ENCODE measurements at regions not wholly inside any gene's neighbourhood (a gene's known extent, or its start where the extent isn't known, plus 50 kb on each side); places are given as distances from the start of the nearest gene placed in this dataset.

DNA sequence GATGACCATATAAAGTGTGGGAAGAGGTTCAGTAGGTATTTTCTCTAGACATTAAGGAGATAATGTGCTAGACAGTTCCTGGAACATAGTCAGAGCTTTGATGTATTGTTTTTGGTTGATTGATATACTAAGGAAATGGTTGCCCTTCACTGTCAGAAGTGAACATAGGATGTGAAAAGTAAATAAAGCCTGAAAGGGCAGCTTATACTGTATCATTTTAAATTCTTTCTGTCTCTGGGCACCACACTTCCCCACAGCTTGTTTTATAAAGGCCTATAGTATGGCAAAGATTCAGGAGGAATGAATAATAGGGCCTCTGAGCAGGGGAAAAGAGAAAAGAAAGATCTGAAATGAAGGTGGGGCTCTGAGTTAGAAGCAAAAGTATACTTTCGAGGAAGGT is 72.7 kb upstream of the ITPRID2 start:
- TF ChIP-seq TAF1 (IDR thresholded peaks at IDR 0.05; ENCODE audit: low read depth, low read length) (no peak), POLR2A (IDR thresholded peaks at IDR 0.05; ENCODE audit: low read depth, low read length) (no peak), POU2F2 (IDR thresholded peaks at IDR 0.05; ENCODE audit: low read depth, low read length) (no peak), PAX5 (IDR thresholded peaks at IDR 0.05; ENCODE audit: insufficient read depth, low read length, severe bottlenecking) (no peak), SPI1 (IDR thresholded peaks at IDR 0.05; ENCODE audit: low read depth, low read length) (no peak), POLR2AphosphoS5 (IDR thresholded peaks at IDR 0.05; ENCODE audit: low read depth, low read length) (no peak)
- FAIRE-seq: no peak
- DNase-seq (ENCODE audit: insufficient read length, low spot score): no peak

DNA sequence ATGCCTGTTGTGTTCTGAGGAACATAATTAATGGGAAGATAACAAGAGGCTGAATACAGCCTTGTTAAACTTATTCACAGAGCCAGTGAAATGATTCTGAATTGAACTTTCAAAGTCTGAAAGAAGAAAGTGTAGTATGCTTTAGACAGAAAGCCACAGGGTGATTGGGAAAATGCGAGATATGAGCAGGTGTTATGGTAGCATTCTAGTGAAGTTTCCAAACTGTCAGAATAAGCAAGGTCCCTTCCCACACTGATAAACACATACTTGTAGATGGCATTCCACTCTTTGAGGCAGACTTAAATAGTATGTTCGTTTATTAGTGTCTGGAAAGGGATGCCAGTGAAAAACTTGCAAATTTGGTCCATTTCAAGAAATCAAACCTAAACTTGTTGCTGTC is 70.5 kb upstream of the ITPRID2 start:
- FAIRE-seq (no peak), DNase-seq (ENCODE audit: insufficient read length, low spot score) (no peak)
- TF ChIP-seq PAX5 (IDR thresholded peaks at IDR 0.05; ENCODE audit: insufficient read depth, low read length, severe bottlenecking): no peak
- no peak for TF ChIP-seq POLR2AphosphoS5 (IDR thresholded peaks at IDR 0.05; ENCODE audit: low read depth, low read length)
- no peak for TF ChIP-seq TAF1 (IDR thresholded peaks at IDR 0.05; ENCODE audit: low read depth, low read length)
- no peak for TF ChIP-seq POLR2A (IDR thresholded peaks at IDR 0.05; ENCODE audit: low read depth, low read length)
- TF ChIP-seq POU2F2 (IDR thresholded peaks at IDR 0.05; ENCODE audit: low read depth, low read length): no peak
- TF ChIP-seq SPI1 (IDR thresholded peaks at IDR 0.05; ENCODE audit: low read depth, low read length): no peak

- DNase-seq (ENCODE audit: insufficient read length, low spot score) (no peak), FAIRE-seq (no peak)
- TF ChIP-seq POLR2A (IDR thresholded peaks at IDR 0.05; ENCODE audit: low read depth, low read length) (no peak), PAX5 (IDR thresholded peaks at IDR 0.05; ENCODE audit: insufficient read depth, low read length, severe bottlenecking) (no peak), POLR2AphosphoS5 (IDR thresholded peaks at IDR 0.05; ENCODE audit: low read depth, low read length) (no peak), SPI1 (IDR thresholded peaks at IDR 0.05; ENCODE audit: low read depth, low read length) (no peak), POU2F2 (IDR thresholded peaks at IDR 0.05; ENCODE audit: low read depth, low read length) (no peak), TAF1 (IDR thresholded peaks at IDR 0.05; ENCODE audit: low read depth, low read length) (no peak)
These were observed 69.4 kb upstream of the ITPRID2 start for GRCh38 chr2:181822097-181822496.

- TF ChIP-seq POLR2A (IDR thresholded peaks at IDR 0.05; ENCODE audit: low read depth, low read length): no peak
- no peak for TF ChIP-seq POU2F2 (IDR thresholded peaks at IDR 0.05; ENCODE audit: low read depth, low read length)
- no peak for TF ChIP-seq POLR2AphosphoS5 (IDR thresholded peaks at IDR 0.05; ENCODE audit: low read depth, low read length)
- TF ChIP-seq TAF1 (IDR thresholded peaks at IDR 0.05; ENCODE audit: low read depth, low read length): no peak
- FAIRE-seq: no peak
- DNase-seq (ENCODE audit: insufficient read length, low spot score): no peak
These were observed 68.1 kb upstream of the ITPRID2 start for GRCh38 chr2:181823405-181823804.

- FAIRE-seq (no peak), DNase-seq (ENCODE audit: insufficient read length, low spot score) (no peak)
- TF ChIP-seq TAF1 (IDR thresholded peaks at IDR 0.05; ENCODE audit: low read depth, low read length) (no peak), SPI1 (IDR thresholded peaks at IDR 0.05; ENCODE audit: low read depth, low read length) (no peak), POLR2A (IDR thresholded peaks at IDR 0.05; ENCODE audit: low read depth, low read length) (no peak), POLR2AphosphoS5 (IDR thresholded peaks at IDR 0.05; ENCODE audit: low read depth, low read length) (no peak), POU2F2 (IDR thresholded peaks at IDR 0.05; ENCODE audit: low read depth, low read length) (no peak), PAX5 (IDR thresholded peaks at IDR 0.05; ENCODE audit: insufficient read depth, low read length, severe bottlenecking) (no peak)
These were observed 63.3 kb upstream of the ITPRID2 start for GRCh38 chr2:181828122-181828705.

DNA sequence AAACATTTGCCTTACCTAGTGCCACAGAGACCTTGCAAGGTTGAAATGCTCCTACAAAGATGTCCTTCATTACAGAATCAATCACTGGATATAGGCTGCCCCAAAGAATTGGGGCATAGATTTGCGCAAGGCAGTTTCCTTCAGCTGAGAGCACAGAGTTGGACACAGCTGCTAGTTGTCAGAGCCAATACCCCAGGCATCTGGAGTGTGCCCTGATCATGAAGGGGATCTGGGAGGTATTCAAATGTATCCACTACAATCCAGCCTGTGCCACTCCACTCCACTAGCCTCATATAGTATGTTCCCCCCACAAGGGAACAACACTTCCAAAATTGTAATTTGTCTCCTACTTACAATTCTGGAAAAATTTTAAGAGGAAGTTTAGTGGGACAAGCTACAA is 62.3 kb upstream of the ITPRID2 start:
- DNase-seq (ENCODE audit: insufficient read length, low spot score): no peak
- no peak for FAIRE-seq
- no peak for TF ChIP-seq PAX5 (IDR thresholded peaks at IDR 0.05; ENCODE audit: insufficient read depth, low read length, severe bottlenecking)
- TF ChIP-seq POLR2AphosphoS5 (IDR thresholded peaks at IDR 0.05; ENCODE audit: low read depth, low read length): no peak
- TF ChIP-seq TAF1 (IDR thresholded peaks at IDR 0.05; ENCODE audit: low read depth, low read length): no peak
- TF ChIP-seq POLR2A (IDR thresholded peaks at IDR 0.05; ENCODE audit: low read depth, low read length): no peak
- TF ChIP-seq SPI1 (IDR thresholded peaks at IDR 0.05; ENCODE audit: low read depth, low read length): no peak
- TF ChIP-seq POU2F2 (IDR thresholded peaks at IDR 0.05; ENCODE audit: low read depth, low read length): no peak

- TF ChIP-seq POLR2A (IDR thresholded peaks at IDR 0.05; ENCODE audit: low read depth, low read length) (no peak), POLR2AphosphoS5 (IDR thresholded peaks at IDR 0.05; ENCODE audit: low read depth, low read length) (no peak), TAF1 (IDR thresholded peaks at IDR 0.05; ENCODE audit: low read depth, low read length) (no peak), POU2F2 (IDR thresholded peaks at IDR 0.05; ENCODE audit: low read depth, low read length) (no peak), PAX5 (IDR thresholded peaks at IDR 0.05; ENCODE audit: insufficient read depth, low read length, severe bottlenecking) (no peak), SPI1 (IDR thresholded peaks at IDR 0.05; ENCODE audit: low read depth, low read length) (no peak)
- FAIRE-seq: no peak
- no peak for DNase-seq (ENCODE audit: insufficient read length, low spot score)
These were observed 59.5 kb upstream of the ITPRID2 start for GRCh38 chr2:181832015-181832414.

DNA sequence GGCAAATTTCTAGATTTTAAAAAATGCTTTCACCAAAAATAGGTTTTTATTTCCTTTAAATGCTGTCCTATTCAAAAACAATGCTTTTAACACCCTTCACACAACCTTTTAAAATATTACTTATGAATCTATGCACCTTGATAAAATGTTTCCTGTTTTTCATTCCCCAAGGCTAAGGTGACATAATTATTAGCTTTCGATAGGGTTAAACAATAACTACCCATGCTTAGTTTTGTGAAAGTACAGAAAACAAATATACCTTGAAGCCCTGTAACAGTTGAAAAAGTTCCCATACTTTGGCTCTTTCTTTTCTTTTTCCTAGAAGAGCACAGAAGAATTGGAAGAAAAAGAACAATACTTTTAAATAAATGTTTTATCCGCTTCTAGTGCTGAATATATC is 54.9 kb upstream of the ITPRID2 start:
- no peak for DNase-seq (ENCODE audit: insufficient read length, low spot score)
- TF ChIP-seq TAF1 (IDR thresholded peaks at IDR 0.05; ENCODE audit: low read depth, low read length): no peak
- TF ChIP-seq POLR2A (IDR thresholded peaks at IDR 0.05; ENCODE audit: low read depth, low read length): no peak
- TF ChIP-seq POU2F2 (IDR thresholded peaks at IDR 0.05; ENCODE audit: low read depth, low read length): no peak
- TF ChIP-seq POLR2AphosphoS5 (IDR thresholded peaks at IDR 0.05; ENCODE audit: low read depth, low read length): no peak
- TF ChIP-seq PAX5 (IDR thresholded peaks at IDR 0.05; ENCODE audit: insufficient read depth, low read length, severe bottlenecking): no peak
- no peak for TF ChIP-seq SPI1 (IDR thresholded peaks at IDR 0.05; ENCODE audit: low read depth, low read length)
- FAIRE-seq: no peak

DNA sequence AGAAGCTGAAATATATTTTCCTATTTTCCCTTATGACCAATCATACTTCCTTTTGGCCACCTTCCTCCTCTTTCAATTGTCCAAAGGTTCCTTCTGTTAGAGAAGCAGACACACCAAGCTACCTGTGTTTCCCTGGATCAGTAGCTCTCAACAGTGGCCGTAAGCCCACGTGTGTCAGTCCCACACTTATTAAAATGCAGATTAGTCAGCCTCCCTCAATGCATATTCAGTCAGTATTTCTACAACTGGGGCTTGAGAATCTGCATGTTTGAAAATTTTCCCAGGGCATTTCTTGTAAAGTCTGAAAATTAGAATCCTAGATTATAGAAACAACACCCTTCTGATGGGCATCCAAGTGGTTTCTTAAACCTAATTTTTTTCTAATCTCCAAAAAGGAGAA is 54.0 kb upstream of the ITPRID2 start:
- FAIRE-seq (no peak), DNase-seq (ENCODE audit: insufficient read length, low spot score) (no peak)

GRCh38 chr2:181839811-181840210 is 51.7 kb upstream of the ITPRID2 start:
- TF ChIP-seq PAX5 (IDR thresholded peaks at IDR 0.05; ENCODE audit: insufficient read depth, low read length, severe bottlenecking): no peak
- no peak for TF ChIP-seq POLR2A (IDR thresholded peaks at IDR 0.05; ENCODE audit: low read depth, low read length)
- TF ChIP-seq SPI1 (IDR thresholded peaks at IDR 0.05; ENCODE audit: low read depth, low read length): no peak
- no peak for TF ChIP-seq POU2F2 (IDR thresholded peaks at IDR 0.05; ENCODE audit: low read depth, low read length)
- TF ChIP-seq POLR2AphosphoS5 (IDR thresholded peaks at IDR 0.05; ENCODE audit: low read depth, low read length): no peak
- DNase-seq (ENCODE audit: insufficient read length, low spot score) (no peak), FAIRE-seq (no peak)

More for the DNA sequence above, 54.0 kb upstream of the ITPRID2 start:
- TF ChIP-seq TAF1 (IDR thresholded peaks at IDR 0.05; ENCODE audit: low read depth, low read length) (no peak), SPI1 (IDR thresholded peaks at IDR 0.05; ENCODE audit: low read depth, low read length) (no peak), POLR2A (IDR thresholded peaks at IDR 0.05; ENCODE audit: low read depth, low read length) (no peak), POLR2AphosphoS5 (IDR thresholded peaks at IDR 0.05; ENCODE audit: low read depth, low read length) (no peak), POU2F2 (IDR thresholded peaks at IDR 0.05; ENCODE audit: low read depth, low read length) (no peak), PAX5 (IDR thresholded peaks at IDR 0.05; ENCODE audit: insufficient read depth, low read length, severe bottlenecking) (no peak)

Data from GM12891 (cell line).